IMR-90 (cell line): ENCODE measurements at regions not wholly inside any gene's neighbourhood (a gene's known extent, or its start where the extent isn't known, plus 50 kb on each side); places are given as distances from the start of the nearest gene placed in this dataset.

Experiments
- ATAC-seq: fragments of 200-7000 bp; cut with Tn5 transposase; 2 replicates; pipeline ENCODE4 v1.9.1; 2020; ENCODE audit warnings: low read depth, mild to moderate bottlenecking, moderate library complexity
- BruUV-seq: library from RNA; stranded (reverse); fragments of 400-500 nt; replicated peaks from 2 replicates; lab custom pipeline; 2021; lab: Mats Ljungman, UMichigan
- CTCF ChIA-PET: fragments of 300-600 bp; formaldehyde crosslinking; extraction: SDS; loops from one replicate; lab custom pipeline; 2021; ENCODE audit warnings: antibody characterized with exemption; lab: Yijun Ruan, JAX
- POLR2A ChIA-PET: fragments of 300-600 bp; sonication (Branson Sonifier 250); formaldehyde crosslinking; loops from one replicate; lab custom pipeline; 2022; ENCODE audit warnings: antibody characterized with exemption; ENCODE audit not compliant: unreplicated experiment; lab: Charles Lee
- DNase-seq: peaks from one replicate; pipeline ENCODE4 v3.0.0; 2013
- H2AFZ ChIP-seq: replicated peaks from 2 replicates; pipeline ENCODE3; 2013; ENCODE audit warnings: low read length, mild to moderate bottlenecking; ENCODE audit not compliant: poor library complexity
- H2AK5ac ChIP-seq: 2 replicates; pipeline ENCODE4 v1.6.1; 2013; ENCODE audit warnings: low read depth, low read length, inconsistent platforms
- H2AK9ac ChIP-seq: replicated peaks from 2 replicates; pipeline ENCODE3; 2013; ENCODE audit warnings: mild to moderate bottlenecking, low read depth, low read length, moderate library complexity; ENCODE audit not compliant: poor library complexity
- H2BK120ac ChIP-seq: 2 replicates; pipeline ENCODE4 v1.6.1; 2013; ENCODE audit warnings: low read depth, low read length, inconsistent platforms
- H2BK15ac ChIP-seq: 3 replicates; pipeline ENCODE4 v1.6.1; 2013; ENCODE audit warnings: low read depth, low read length, inconsistent platforms
- H2BK20ac ChIP-seq: 2 replicates; pipeline ENCODE4 v1.6.1; 2013; ENCODE audit warnings: low read depth, mild to moderate bottlenecking, inconsistent platforms, low read length, moderate library complexity
- H2BK5ac ChIP-seq: 2 replicates; pipeline ENCODE4 v1.6.1; 2013; ENCODE audit warnings: mild to moderate bottlenecking, low read depth, low read length, inconsistent platforms; ENCODE audit not compliant: poor library complexity, severe bottlenecking
- H3K14ac ChIP-seq: replicated peaks from 2 replicates; pipeline ENCODE4 v1.6.1; 2013; ENCODE audit warnings: low read depth, low read length, inconsistent platforms
- H3K18ac ChIP-seq: 2 replicates; pipeline ENCODE4 v1.6.1; 2013; ENCODE audit warnings: low read depth, low read length, control low read depth
- H3K23ac ChIP-seq: 2 replicates; pipeline ENCODE4 v1.6.1; 2013; ENCODE audit warnings: low read depth, low read length, inconsistent platforms
- H3K27ac ChIP-seq: 2 replicates; pipeline ENCODE4 v1.5.1; 2013; ENCODE audit warnings: mild to moderate bottlenecking, control low read depth, low read length; ENCODE audit not compliant: insufficient read depth
- H3K27me3 ChIP-seq: 2 replicates; pipeline ENCODE4 v1.6.1; 2013; ENCODE audit warnings: low read length; ENCODE audit not compliant: control insufficient read depth, insufficient read depth
- H3K36me3 ChIP-seq: 2 replicates; pipeline ENCODE4 v1.6.1; 2013; ENCODE audit warnings: low read length, mixed read lengths; ENCODE audit not compliant: control insufficient read depth, insufficient read depth
- H3K4ac ChIP-seq: 2 replicates; pipeline ENCODE4 v1.6.1; 2013; ENCODE audit warnings: low read depth, low read length, inconsistent platforms
- H3K4me1 ChIP-seq: 2 replicates; pipeline ENCODE4 v1.6.1; 2013; ENCODE audit warnings: low read length, mixed read lengths; ENCODE audit not compliant: control insufficient read depth, insufficient read depth
- H3K4me2 ChIP-seq: 2 replicates; pipeline ENCODE4 v1.6.1; 2013; ENCODE audit warnings: low read depth, mild to moderate bottlenecking, control low read depth, low read length, moderate library complexity
- H3K4me3 ChIP-seq: 2 replicates; pipeline ENCODE4 v1.5.1; 2013; ENCODE audit warnings: low read depth, mild to moderate bottlenecking, control low read depth, low read length, moderate library complexity; ENCODE audit not compliant: insufficient read depth
- H3K56ac ChIP-seq: 2 replicates; pipeline ENCODE4 v1.6.1; 2013; ENCODE audit warnings: low read length, inconsistent platforms; ENCODE audit not compliant: insufficient read depth; ENCODE audit errors: extremely low read depth
- H3K79me1 ChIP-seq, 2 experiments: 2 replicates each; pipeline ENCODE4 v1.6.1; 2013; ENCODE audit warnings: low read length in 2 of 2, inconsistent platforms in 1 of 2, low read depth in 1 of 2
- H3K9ac ChIP-seq: 2 replicates; pipeline ENCODE4 v1.6.1; 2013; ENCODE audit warnings: low read depth, low read length, control low read depth
- H3K9me1 ChIP-seq: 2 replicates; pipeline ENCODE4 v1.6.1; 2013; ENCODE audit warnings: low read length, inconsistent platforms; ENCODE audit not compliant: insufficient read depth
- H3K9me3 ChIP-seq: 2 replicates; pipeline ENCODE4 v1.6.1; 2013; ENCODE audit warnings: low read length; ENCODE audit not compliant: control insufficient read depth, insufficient read depth
- H4K20me1 ChIP-seq: 2 replicates; pipeline ENCODE4 v1.6.1; 2013; ENCODE audit warnings: low read length, inconsistent platforms; ENCODE audit not compliant: insufficient read depth
- H4K5ac ChIP-seq: 2 replicates; pipeline ENCODE4 v1.6.1; 2013; ENCODE audit warnings: mild to moderate bottlenecking, low read depth, low read length, control low read depth
- H4K8ac ChIP-seq, 2 experiments: 2 replicates each; pipeline ENCODE4 v1.6.1; 2013; ENCODE audit warnings: low read depth in 2 of 2, low read length in 2 of 2, control low read depth in 1 of 2, inconsistent platforms in 1 of 2
- H4K91ac ChIP-seq: 2 replicates; pipeline ENCODE4 v1.6.1; 2013; ENCODE audit warnings: low read depth, low read length, inconsistent platforms; ENCODE audit not compliant: insufficient read depth
- BHLHE40 ChIP-seq: fragments of 150-350 bp; IDR thresholded peaks from 2 replicates; pipeline ENCODE4 v1.6.1; 2016; ENCODE audit warnings: mild to moderate bottlenecking, low read depth, low read length
- CEBPB ChIP-seq: IDR thresholded peaks from 2 replicates; pipeline ENCODE4 v1.6.1; 2012; ENCODE audit warnings: low read depth, low read length, improper control_type of control experiment
- CHD1 ChIP-seq: IDR thresholded peaks from 2 replicates; pipeline ENCODE4 v1.6.1; 2012; ENCODE audit warnings: low read depth, low read length, improper control_type of control experiment
- FOS ChIP-seq: fragments of 150-350 bp; IDR thresholded peaks from 2 replicates; pipeline ENCODE4 v1.6.1; 2016; ENCODE audit warnings: low read depth, low read length
- MAFK ChIP-seq: IDR thresholded peaks from 2 replicates; pipeline ENCODE4 v1.6.1; 2012; ENCODE audit warnings: low read depth, low read length, improper control_type of control experiment
- MXI1 ChIP-seq: IDR thresholded peaks from 2 replicates; pipeline ENCODE4 v1.6.1; 2012; ENCODE audit warnings: low read depth, mild to moderate bottlenecking, low read length, moderate library complexity, borderline replicate concordance
- NFE2L2 ChIP-seq: fragments of 150-350 bp; IDR thresholded peaks from 2 replicates; pipeline ENCODE4 v1.6.1; 2016; ENCODE audit warnings: low read depth, mild to moderate bottlenecking, low read length
- POLR2A ChIP-seq: IDR thresholded peaks from 2 replicates; pipeline ENCODE4 v1.6.1; 2012; ENCODE audit warnings: mild to moderate bottlenecking, low read depth, low read length
- RAD21 ChIP-seq: IDR thresholded peaks from 2 replicates; pipeline ENCODE4 v1.6.1; 2012; ENCODE audit warnings: low read length, improper control_type of control experiment
- RCOR1 ChIP-seq: IDR thresholded peaks from 2 replicates; pipeline ENCODE4 v1.6.1; 2012; ENCODE audit warnings: mild to moderate bottlenecking, low read length, improper control_type of control experiment; ENCODE audit not compliant: insufficient replicate concordance
- RFX5 ChIP-seq: IDR thresholded peaks from 2 replicates; pipeline ENCODE4 v1.8.0; 2012; ENCODE audit warnings: low read depth, mild to moderate bottlenecking, low read length, moderate library complexity
- SMC3 ChIP-seq: fragments of 150-350 bp; IDR thresholded peaks from 2 replicates; pipeline ENCODE4 v1.6.1; 2016; ENCODE audit warnings: low read depth, mild to moderate bottlenecking, antibody characterized with exemption, low read length, moderate library complexity
- WGBS, 2 experiments: methylation state at CpG; one replicate each; pipeline versions ENCODE4 v1.1.5 to v1.1.7; 2013; ENCODE audit warnings: missing lambda C conversion rate in 2 of 2; ENCODE audit not compliant: insufficient read length in 1 of 2; ENCODE audit errors: extremely low coverage in 2 of 2; 5-methylcytosine and 5-hydroxymethylcytosine counted together
- dilution Hi-C: fragments of 300-500 bp; cut with HindIII; formaldehyde crosslinking; loops from one replicate; pipeline ENCODE4 v1.14.3; 2018; ENCODE audit warnings: low sequenced_read_pairs; ENCODE audit not compliant: unreplicated experiment
- in situ Hi-C: fragments of 300-500 bp; cut with MboI; formaldehyde crosslinking; loops from 3 replicates; pipeline ENCODE4 v1.14.3; 2019; ENCODE audit warnings: low sequenced_read_pairs, inconsistent platforms, mixed read lengths
- intact Hi-C: fragments of 100-400 bp; cut with micrococcal nuclease; formaldehyde crosslinking; loops from 2 replicates; pipeline ENCODE4 v1.10.0; 2022
- TF ChIP-seq, protein P1 (sequence below): fragments of 150-350 bp; IDR thresholded peaks from 2 replicates; pipeline ENCODE4 v1.6.1; 2016; ENCODE audit warnings: low read depth, mild to moderate bottlenecking, low read length, moderate library complexity, borderline replicate concordance
- TF ChIP-seq, protein P2 (sequence below): conservative IDR thresholded peaks from 2 replicates; pipeline ENCODE4 v1.5.1; 2012; ENCODE audit warnings: mild to moderate bottlenecking, low read depth, low read length, improper control_type of control experiment
- TF ChIP-seq, protein P3 (sequence below): fragments of 150-350 bp; IDR thresholded peaks from 2 replicates; pipeline ENCODE4 v1.6.1; 2017; ENCODE audit warnings: mild to moderate bottlenecking, antibody characterized with exemption, low read length, low read depth

DNA sequence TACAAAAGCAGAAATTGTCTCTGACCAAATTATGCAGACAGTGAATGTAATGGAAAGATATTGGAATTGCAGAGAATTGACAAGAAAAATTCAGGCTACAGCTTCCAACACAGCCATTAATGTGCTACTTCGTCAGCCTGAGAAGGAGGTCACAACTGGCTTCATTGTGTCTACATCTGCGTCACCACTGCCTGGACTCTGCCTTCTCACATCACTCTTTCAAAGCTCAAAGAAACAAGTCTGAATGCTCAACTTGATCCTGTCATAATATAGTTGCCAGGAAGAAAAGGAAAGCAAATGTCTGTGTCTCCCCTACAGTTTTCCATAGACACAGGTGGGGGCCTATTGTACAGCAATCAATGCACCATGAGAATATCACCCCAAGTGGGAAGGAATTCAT lies 806.5 kb upstream of the CDH10 start:
- no peak overlapping the region for H2BK120ac ChIP-seq
- H3K9me1 ChIP-seq = no peaks in the 10 kb centered on the region
- no peak overlapping the region for H3K56ac ChIP-seq
- no peak overlapping the region for H2BK5ac ChIP-seq
- BruUV-seq = no TSS peak
- no peak overlapping the region for H3K14ac ChIP-seq
- H3K23ac ChIP-seq = no peak overlapping the region
- ChIA-PET CTCF (no interaction called here), POLR2A (no interaction called here)
- H4K91ac ChIP-seq = no peak overlapping the region
- no peaks in the 10 kb centered on the region for H3K4me1 ChIP-seq
- in situ Hi-C loops (no loop called here), intact Hi-C loops (no loop called here), dilution Hi-C loops (no loop called here)
- no peak overlapping the region for H3K27ac ChIP-seq
- no peak overlapping the region for H2AK5ac ChIP-seq
- H4K20me1 ChIP-seq = no peaks in the 10 kb centered on the region
- DNase-seq = no peak
- H3K4me3 ChIP-seq = no peak overlapping the region
- H2BK15ac ChIP-seq = no peak overlapping the region
- no peak overlapping the region for H2BK20ac ChIP-seq
- H4K5ac ChIP-seq = no peak overlapping the region
- H3K18ac ChIP-seq = no peak overlapping the region
- H2AK9ac ChIP-seq = no peak overlapping the region
- WGBS, 2 experiments = no CpG with 5 or more reads among the region's 2 CpGs
- no peaks in the 10 kb centered on the region for H3K36me3 ChIP-seq
- no peak overlapping the region for H3K9ac ChIP-seq
- H3K27me3 ChIP-seq = no peaks in the 10 kb centered on the region
- H4K8ac ChIP-seq = no peak overlapping the region
- TF ChIP-seq RCOR1 = no peak
- no peak for TF ChIP-seq POLR2A
- TF ChIP-seq, protein P1, sequence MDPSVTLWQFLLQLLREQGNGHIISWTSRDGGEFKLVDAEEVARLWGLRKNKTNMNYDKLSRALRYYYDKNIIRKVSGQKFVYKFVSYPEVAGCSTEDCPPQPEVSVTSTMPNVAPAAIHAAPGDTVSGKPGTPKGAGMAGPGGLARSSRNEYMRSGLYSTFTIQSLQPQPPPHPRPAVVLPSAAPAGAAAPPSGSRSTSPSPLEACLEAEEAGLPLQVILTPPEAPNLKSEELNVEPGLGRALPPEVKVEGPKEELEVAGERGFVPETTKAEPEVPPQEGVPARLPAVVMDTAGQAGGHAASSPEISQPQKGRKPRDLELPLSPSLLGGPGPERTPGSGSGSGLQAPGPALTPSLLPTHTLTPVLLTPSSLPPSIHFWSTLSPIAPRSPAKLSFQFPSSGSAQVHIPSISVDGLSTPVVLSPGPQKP = no peak
- TF ChIP-seq MXI1 = no peak
- TF ChIP-seq, protein P2, sequence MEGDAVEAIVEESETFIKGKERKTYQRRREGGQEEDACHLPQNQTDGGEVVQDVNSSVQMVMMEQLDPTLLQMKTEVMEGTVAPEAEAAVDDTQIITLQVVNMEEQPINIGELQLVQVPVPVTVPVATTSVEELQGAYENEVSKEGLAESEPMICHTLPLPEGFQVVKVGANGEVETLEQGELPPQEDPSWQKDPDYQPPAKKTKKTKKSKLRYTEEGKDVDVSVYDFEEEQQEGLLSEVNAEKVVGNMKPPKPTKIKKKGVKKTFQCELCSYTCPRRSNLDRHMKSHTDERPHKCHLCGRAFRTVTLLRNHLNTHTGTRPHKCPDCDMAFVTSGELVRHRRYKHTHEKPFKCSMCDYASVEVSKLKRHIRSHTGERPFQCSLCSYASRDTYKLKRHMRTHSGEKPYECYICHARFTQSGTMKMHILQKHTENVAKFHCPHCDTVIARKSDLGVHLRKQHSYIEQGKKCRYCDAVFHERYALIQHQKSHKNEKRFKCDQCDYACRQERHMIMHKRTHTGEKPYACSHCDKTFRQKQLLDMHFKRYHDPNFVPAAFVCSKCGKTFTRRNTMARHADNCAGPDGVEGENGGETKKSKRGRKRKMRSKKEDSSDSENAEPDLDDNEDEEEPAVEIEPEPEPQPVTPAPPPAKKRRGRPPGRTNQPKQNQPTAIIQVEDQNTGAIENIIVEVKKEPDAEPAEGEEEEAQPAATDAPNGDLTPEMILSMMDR = no peak
- no peak for TF ChIP-seq BHLHE40
- TF ChIP-seq, protein P3, sequence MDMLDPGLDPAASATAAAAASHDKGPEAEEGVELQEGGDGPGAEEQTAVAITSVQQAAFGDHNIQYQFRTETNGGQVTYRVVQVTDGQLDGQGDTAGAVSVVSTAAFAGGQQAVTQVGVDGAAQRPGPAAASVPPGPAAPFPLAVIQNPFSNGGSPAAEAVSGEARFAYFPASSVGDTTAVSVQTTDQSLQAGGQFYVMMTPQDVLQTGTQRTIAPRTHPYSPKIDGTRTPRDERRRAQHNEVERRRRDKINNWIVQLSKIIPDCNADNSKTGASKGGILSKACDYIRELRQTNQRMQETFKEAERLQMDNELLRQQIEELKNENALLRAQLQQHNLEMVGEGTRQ = no peak
- no peak for TF ChIP-seq RAD21
- no peak for TF ChIP-seq CHD1
- TF ChIP-seq MAFK = no peak
- TF ChIP-seq SMC3 = no peak
- TF ChIP-seq FOS = no peak
- no peak for TF ChIP-seq RFX5
- no peak for TF ChIP-seq CEBPB
- no peak for TF ChIP-seq NFE2L2
- H3K4ac ChIP-seq = no peak overlapping the region
- no peak overlapping the region for H2AFZ ChIP-seq
- no peak for ATAC-seq
- no peak overlapping the region for H3K4me2 ChIP-seq
- H3K9me3 ChIP-seq = peaks cover 5% of the 10 kb centered on the region; the same call in 1 of the 2 replicates
- H3K79me1 ChIP-seq = no peaks in the 10 kb centered on the region
